ENCODE measurements at regions not wholly inside any gene's neighbourhood (a gene's known extent, or its start where the extent isn't known, plus 50 kb on each side); places are given as distances from the start of the nearest gene placed in this dataset.
"Not testable (repeated sequence)": the region's sequence is repeated elsewhere in the genome, so short reads cannot be mapped to it uniquely, and the experiment has no call there.

DNA sequence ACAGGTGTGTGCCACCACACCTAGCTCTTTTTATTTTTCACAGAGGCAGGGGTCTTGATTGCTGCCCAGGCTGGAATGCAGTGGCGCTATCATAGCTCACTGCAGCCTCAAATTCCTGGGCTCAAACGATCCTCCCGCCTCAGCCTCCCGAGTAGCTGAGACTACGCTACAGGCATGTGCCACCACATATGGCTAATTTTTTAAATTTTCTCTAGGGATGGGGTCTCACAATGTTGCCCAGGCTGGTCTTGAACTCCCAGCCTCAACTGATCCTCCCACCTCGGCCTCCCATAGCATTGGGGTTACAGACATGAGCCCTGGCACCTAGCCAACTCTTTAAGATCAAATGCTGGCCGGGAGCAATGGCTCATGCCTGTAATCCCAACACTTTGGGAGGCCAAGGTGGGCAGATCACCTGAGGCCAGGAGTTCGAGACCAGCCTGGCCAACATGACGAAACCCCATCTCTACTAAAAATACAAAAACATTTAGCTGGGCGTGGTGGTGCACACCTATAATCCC is 50.6 kb upstream of the MYL10 start:
- not testable (repeated sequence) for DNase-seq (ENCODE audit: low read depth in 2 of 2)

DNA sequence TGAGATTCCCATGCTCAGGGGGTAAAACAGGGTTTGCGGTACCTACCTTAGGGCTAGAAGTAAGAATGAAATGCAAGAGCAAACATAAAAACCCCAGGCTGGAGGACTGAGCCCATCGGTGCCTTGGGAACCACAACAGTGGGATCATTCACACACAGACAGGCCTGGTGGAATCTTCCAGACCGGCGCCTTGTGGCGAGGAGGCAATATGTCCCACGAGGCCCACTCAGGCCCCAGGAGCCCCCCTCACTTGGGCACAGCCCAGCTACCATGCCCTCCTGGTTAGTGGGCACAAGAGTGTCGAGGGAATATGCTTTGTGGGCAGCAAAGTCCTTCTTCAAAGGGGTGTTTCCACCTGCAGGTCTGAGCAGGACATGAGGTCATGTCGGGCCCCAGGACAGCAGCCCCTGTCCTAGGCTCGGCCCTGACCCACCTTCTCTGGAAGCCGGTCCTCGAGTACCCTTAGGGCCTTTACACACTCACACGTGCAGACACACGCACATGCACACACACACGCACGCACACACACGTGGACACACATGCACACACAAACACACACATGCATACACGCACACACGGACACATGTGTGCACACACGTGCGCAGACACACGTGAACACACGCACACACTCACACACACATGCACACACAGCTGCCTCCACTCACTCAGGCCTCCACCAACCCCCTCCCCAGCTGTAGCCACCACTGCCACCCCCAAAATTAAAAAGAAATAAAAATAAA is 51.5 kb upstream of the MYL10 start:
- no peak for DNase-seq (ENCODE audit: low read depth in 2 of 2)

DNA sequence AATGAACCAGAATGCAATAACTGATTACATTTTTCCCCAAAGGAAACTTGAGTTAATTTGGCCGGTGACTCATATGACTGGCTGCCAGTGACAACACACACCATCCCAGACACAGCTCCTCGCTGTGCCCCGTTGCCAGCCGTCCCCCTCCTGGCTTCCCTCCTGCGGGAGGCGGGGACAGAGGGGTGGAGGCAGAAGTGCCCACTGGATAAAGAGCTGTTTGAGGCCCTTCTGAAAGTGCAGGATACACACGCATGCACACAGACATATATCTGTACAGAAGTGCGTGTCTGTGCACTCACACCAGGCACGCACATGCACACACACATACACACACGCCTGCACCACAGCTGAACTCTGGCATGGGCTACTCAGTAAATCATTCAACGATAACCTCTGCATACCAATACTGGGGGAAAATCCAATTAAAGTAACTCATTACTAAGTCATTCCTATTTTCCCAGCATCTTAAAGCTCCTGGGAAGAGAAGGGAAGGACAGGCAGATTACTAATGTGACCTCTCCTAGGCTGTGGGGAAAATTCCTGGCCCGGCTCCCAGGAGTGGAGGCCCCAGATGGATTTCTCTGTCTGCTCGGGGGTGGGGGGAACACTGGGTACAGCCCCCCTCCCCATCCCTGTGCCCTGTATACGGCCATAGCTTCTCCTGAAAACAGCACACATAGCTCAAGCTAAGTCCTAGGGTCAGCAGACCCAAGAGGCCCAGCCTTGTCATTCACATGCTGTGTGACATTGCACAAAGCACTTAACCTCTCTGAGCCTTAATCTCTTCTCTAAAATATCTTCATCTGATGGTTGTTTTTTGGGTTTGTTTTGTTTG is 52.3 kb upstream of the MYL10 start:
- no peak for DNase-seq (ENCODE audit: low read depth in 2 of 2)

- DNase-seq (ENCODE audit: low read depth in 2 of 2), result no peak
Observed at GRCh38 chr7:101684983-101685330, 55.9 kb upstream of the MYL10 start.

DNA sequence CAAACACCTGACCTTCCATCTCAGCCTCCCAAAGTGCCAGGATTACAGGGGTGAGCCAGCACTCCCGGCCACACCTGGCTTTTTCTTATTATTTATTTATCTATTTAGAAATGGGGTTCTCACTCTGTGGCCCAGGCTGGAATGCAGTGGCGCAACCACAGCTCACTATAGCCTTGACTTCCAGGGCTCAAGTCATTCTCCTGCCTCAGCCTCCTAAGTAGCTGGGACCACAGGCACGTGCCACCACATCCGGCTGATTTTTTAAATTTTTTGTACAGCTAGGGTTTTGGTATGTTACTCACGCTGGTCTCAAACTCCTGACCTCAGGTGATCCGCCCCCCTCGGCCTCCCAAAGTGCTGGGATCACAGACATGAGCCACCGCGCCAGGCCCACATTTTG is 56.9 kb upstream of the MYL10 start:
- DNase-seq (ENCODE audit: low read depth in 2 of 2), result no peak

GRCh38 chr7:101687081-101687480 is 58.0 kb upstream of the MYL10 start:
- no peak for DNase-seq (ENCODE audit: low read depth in 2 of 2)

GRCh38 chr7:101687791-101688182 is 58.7 kb upstream of the MYL10 start:
- no peak for DNase-seq (ENCODE audit: low read depth in 2 of 2)

DNA sequence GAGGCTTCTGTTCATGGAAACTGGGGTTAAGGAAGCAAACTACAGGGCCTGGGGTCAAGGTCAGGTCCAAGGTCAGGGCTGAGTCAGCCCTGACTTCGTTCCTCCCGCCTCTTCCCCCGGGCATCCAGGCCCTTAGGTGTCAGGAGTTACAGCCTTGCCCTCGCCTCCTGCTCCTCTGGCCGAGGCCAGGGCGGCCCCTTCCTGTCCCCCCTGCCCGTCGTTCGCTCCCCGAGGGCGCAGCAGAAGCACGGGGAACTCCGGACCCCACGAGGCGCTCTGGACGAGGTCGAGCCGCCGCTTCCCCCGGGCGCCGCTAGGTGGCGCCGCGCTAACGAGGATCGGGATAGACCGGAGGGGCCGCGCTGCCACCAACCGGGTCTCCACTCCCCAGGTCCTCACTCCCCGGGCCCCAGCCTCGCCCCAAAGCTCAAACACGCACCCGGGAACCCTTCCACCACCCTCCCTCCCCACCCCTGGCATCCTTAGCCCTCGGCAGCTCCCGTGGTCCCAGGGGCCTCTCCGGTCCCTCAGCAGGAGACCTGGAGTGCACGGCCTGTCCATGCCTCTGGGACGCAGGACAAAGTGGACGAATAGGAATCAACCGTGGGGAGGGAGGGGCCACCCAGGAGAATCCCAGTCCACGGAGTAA is 59.2 kb upstream of the MYL10 start:
- DNase-seq (ENCODE audit: low read depth in 2 of 2), result peak; percentile 53 to 67

- no peak for DNase-seq (ENCODE audit: low read depth in 2 of 2)
Observed at GRCh38 chr7:101688995-101689907, 60.2 kb upstream of the MYL10 start.

DNA sequence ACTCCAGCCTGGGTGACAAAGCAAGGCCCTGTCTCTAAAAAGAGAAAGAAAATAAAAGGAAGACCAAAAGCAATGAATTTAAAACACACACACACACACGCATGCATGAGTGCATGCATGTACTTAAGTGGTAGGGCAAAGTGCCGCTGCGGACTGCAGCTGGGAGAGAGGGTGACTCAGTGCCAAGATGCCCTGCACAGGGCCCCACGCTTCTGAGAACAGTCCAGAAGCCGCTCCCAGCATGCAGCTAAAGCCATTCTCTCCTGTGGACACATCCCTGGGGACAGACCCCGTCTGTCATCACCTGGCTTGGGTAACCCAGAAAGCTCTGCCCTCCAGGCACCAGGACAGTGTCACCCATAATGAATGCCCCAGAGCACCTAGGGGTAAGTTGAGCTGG is 61.0 kb upstream of the MYL10 start:
- DNase-seq (ENCODE audit: low read depth in 2 of 2), result no peak

GRCh38 chr7:101691822-101692384 is 62.8 kb upstream of the MYL10 start:
- no peak for DNase-seq (ENCODE audit: low read depth in 2 of 2)

DNA sequence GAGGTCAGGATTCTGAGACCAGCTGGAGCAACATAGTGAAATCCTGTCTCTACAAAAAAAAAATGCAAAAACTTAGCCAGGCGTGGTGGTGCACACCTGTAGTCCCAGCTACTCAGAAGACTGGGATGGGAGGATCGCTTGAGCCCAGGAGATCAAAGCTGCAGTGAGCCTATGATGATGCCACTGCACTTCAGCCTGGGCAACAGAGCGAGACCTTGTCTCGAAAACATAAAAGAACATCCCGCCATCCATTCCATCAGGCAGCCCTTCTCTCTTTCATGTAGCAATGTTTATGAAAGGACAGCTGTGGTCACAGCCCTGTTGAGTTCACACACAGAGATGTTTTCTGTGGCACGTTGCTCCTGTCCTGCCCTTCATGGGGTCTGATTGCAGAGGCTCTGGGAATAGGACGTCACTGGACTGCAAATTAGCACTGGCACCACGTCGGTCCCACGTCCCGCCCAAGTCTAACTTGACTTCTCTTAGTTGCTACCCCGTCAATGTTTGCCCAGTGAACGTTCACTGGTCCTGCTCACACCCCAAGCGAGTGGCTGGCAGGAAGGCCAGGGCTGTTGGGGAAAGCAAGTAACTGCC is 64.5 kb upstream of the MYL10 start:
- no peak for DNase-seq (ENCODE audit: low read depth in 2 of 2)

DNA sequence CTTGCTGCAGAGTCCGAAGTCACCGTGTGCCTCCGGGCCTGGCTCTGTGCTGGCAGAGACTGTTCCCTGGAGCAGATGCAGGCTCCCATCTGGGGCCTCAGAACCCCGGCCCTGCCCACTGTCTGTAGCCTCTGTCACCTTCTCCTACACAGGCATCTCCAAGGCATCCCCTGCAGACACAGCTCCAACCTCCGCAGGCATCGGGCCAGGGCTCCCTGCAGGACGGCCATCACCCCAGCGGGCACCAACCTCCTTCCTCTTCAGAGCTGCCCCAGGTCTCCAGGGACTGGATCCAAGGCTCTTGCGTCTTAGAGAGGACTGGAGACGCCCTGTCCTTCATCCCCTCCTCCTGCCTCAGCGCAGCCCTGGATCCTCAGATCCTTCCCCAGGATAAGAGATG is 69.9 kb upstream of the MYL10 start:
- DNase-seq (ENCODE audit: low read depth in 2 of 2), result no peak

- no peak for DNase-seq (ENCODE audit: low read depth in 2 of 2)
Observed at GRCh38 chr7:101699399-101699798, 70.3 kb upstream of the MYL10 start.

DNA sequence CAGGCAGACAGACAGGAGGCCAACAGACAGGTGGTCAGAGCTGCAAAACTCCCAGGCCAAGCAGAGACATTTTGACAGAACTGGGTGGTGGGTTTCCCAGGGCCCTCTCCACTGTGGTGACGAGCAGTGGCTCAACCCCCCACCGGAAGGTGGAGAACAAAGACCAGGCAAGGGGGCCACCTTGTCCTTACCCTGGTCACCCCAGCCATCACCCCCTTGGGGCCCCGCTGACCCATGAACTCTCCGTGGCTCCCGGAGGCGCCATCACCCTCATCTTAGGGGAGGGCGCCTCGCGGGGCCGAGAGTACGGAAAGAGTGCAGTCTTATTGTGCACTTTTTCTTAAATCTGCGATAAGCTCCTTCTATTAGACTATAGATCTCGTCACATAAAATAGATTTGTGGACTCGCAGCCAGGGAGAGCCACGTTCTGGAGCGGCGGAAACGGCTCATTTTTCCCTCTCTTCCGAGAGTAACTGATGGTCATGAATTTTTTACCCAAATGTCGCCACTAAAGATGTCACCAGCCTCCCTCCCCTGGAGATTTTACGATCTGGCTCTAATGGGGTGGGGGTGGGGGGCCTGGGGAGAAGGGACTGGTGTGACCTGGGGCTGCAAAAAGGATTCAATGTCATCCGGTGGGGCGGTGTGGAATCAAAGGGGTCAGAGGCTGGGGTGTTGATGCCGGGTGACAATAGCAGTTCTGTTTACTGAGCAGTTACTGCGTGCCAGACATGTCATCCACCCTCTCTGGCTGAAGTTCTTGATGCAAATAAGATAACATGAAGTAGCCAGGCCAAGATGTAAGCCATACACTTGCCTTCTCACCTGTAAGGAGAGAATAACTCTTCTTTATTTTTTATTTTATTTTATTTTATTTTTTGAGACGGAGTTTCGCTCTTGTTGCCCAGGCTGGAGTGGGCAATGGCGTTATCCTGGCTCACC is 71.1 kb upstream of the MYL10 start:
- no peak for DNase-seq (ENCODE audit: low read depth in 2 of 2)

- no peak for DNase-seq (ENCODE audit: low read depth in 2 of 2)
Observed at GRCh38 chr7:101701153-101701794, 72.2 kb upstream of the MYL10 start.

GRCh38 chr7:101702362-101702850 is 73.3 kb upstream of the MYL10 start:
- DNase-seq (ENCODE audit: low read depth in 2 of 2), result no peak

GRCh38 chr7:101705331-101705730 is 76.2 kb upstream of the MYL10 start:
- DNase-seq (ENCODE audit: low read depth in 2 of 2), result no peak

DNA sequence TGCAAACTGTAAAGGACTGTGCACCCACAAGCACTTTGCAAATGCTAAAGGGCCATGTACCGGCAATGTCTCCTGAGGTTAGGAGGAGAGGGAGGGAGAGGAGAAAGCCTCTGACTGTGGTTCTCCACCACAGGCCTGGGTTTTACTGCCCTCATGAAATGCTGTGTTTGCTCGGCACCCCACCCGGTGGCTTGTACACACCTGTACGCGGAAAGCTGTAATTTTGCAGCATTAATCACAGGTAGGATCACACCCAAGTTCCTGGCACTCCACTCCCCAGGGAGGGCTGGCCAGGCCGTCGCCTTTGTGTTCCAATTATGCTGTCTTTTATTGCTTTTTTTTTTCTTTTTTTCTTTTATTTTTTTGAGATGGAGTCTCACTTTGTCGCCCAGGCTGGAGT is 78.5 kb upstream of the MYL10 start:
- no peak for DNase-seq (ENCODE audit: low read depth in 2 of 2)
